Astrocyte of the spinal cord (primary cell): ENCODE measurements at regions not wholly inside any gene's neighbourhood (a gene's known extent, or its start where the extent isn't known, plus 50 kb on each side); places are given as distances from the start of the nearest gene placed in this dataset.

Source experiments
- DNase-seq: peaks from one replicate; pipeline ENCODE4 v3.0.0; 2011; ENCODE audit warnings: low read depth, low spot score
- H3K4me3 ChIP-seq: 2 replicates; pipeline ENCODE4 v1.5.1; 2011; ENCODE audit warnings: low read depth, mild to moderate bottlenecking, low read length, moderate library complexity
- in situ Hi-C: cut with HindIII; loops from 2 replicates; pipeline ENCODE4 v1.10.0; 2017; ENCODE audit warnings: low sequenced_read_pairs
- TF ChIP-seq, protein P1 (sequence below): IDR thresholded peaks from 2 replicates; pipeline ENCODE4 v1.5.1; 2012; ENCODE audit warnings: low read depth, mild to moderate bottlenecking, low read length, inconsistent platforms

DNA sequence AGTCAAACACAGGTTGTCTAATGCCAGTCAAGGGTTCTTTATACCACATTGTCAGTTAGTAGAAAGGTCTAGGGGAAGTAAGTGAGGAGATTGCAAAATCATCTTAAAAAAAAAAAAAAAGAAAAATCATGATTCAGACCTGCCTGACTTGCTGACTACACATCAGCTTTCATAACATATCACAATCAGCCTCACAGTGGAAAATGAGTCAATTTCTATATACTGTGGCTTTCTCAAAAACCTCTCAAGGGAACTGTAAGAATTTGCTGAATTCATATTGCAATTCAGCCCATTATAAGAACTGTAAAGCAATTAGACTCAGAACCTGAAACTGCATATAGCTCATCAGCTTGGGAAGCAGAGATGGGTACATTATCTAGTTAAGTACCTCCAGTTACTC, 75.3 kb upstream of the GPC6 start:
- in situ Hi-C loops = no loop called here
- DNase-seq = peak; percentile 78
- H3K4me3 ChIP-seq = no peak overlapping the region
- TF ChIP-seq, protein P1, sequence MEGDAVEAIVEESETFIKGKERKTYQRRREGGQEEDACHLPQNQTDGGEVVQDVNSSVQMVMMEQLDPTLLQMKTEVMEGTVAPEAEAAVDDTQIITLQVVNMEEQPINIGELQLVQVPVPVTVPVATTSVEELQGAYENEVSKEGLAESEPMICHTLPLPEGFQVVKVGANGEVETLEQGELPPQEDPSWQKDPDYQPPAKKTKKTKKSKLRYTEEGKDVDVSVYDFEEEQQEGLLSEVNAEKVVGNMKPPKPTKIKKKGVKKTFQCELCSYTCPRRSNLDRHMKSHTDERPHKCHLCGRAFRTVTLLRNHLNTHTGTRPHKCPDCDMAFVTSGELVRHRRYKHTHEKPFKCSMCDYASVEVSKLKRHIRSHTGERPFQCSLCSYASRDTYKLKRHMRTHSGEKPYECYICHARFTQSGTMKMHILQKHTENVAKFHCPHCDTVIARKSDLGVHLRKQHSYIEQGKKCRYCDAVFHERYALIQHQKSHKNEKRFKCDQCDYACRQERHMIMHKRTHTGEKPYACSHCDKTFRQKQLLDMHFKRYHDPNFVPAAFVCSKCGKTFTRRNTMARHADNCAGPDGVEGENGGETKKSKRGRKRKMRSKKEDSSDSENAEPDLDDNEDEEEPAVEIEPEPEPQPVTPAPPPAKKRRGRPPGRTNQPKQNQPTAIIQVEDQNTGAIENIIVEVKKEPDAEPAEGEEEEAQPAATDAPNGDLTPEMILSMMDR = no peak

DNA sequence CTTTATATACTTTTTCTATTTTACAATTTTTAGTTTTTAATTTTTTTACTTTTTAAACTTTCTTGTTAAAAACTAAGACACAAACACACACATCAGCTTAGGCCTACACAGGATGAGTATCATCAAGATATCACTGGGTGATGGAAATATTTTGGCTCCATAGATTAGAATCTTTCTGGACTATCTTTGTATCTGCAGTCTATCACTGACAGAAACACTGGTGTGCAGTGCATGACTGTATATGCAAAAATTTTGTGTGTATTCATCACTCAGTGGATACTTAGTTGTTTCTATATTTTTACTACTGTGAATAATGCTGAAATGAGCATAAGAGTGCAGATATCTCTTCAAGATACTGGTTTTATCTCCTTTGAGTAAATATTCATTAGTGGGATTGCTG, 68.0 kb upstream of the GPC6 start:
- in situ Hi-C loops = no loop called here
- no peak for DNase-seq
- no peak overlapping the region for H3K4me3 ChIP-seq
- TF ChIP-seq, protein P1 = no peak

DNA sequence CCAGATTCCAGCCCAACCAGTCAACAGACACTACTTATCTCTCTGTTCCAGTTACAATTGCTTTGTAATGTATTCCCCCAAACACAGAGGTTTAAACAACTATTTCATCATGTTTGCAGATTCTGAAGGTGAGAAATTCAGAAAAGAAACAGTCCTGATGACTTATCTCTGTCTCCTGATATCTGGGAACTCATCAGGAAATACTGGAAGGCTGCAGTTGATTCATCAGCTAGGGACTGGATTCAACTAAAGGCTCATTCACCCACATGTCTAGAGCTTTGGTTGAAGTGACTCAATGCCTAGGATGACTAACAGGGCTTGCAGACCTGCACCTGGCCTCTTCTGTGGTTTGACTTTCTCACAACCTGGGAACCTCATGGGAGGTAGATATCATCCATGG, 56.6 kb upstream of the GPC6 start:
- in situ Hi-C loops = no loop called here
- peak; percentile 90 for DNase-seq
- H3K4me3 ChIP-seq = no peak overlapping the region
- TF ChIP-seq, protein P1 = no peak

DNA sequence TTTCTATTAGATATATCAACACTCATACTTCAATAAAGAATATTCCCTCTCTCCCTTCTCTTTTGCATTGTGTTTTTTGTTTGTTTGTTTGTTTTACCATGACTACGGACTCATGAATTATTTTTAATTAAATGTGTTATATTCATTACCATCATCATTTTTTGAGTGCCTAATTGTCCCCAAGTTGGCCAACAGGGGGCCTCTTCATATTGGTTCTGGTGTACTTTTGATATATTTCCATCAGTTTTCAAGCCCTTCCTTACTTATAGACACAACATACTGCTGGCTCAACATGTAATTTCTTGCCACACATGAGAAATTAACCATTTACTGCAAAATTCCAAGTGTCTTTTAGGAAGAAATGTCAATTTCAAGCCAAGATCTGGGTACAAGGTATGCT, 54.5 kb upstream of the GPC6 start:
- in situ Hi-C loops = no loop called here
- TF ChIP-seq, protein P1 = peak; percentile 32
- no peak overlapping the region for H3K4me3 ChIP-seq
- no peak for DNase-seq

DNA sequence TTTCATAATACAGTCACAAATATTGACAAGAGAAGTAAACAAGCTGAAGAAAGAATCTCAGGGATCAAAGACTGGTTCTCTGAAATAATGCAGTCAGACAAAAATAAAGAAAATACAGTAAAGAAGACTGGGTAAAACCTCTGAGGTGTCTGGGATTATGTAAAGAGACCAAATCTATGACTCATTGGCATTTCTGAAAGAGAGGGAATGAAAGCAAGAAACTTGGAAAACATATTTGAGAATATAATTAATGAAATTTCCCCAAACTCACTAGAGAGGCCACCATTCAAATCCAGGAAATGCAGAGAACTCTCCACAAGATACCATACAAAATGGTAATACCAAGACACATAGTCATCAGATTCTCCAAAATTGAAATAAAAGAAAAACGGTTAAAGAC, 53.0 kb upstream of the GPC6 start:
- TF ChIP-seq, protein P1 = no peak
- peak; percentile 11 for DNase-seq
- in situ Hi-C loops = no loop called here
- no peak overlapping the region for H3K4me3 ChIP-seq

DNA sequence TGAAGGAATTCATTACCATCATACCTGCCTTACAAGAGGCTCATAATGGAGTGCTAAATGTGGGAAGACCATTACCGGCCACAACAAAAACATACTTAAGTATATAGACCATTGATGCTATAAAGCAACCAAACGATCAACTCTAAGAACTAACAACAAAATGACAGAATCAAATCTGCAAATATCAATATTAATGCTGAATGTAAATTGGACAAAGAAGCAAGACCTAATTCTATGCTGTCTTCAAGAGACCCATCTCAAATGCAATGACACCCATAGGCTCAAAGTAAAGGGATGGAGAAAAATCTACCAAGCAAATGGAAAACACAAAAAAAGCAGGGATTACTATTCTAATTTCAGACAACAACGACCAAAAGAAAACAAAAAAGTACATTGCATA, 52.3 kb upstream of the GPC6 start:
- in situ Hi-C loops = no loop called here
- H3K4me3 ChIP-seq = no peak overlapping the region
- no peak for DNase-seq
- TF ChIP-seq, protein P1 = no peak
